ENCODE measurements at regions not wholly inside any gene's neighbourhood (a gene's known extent, or its start where the extent isn't known, plus 50 kb on each side); places are given as distances from the start of the nearest gene placed in this dataset.

DNA sequence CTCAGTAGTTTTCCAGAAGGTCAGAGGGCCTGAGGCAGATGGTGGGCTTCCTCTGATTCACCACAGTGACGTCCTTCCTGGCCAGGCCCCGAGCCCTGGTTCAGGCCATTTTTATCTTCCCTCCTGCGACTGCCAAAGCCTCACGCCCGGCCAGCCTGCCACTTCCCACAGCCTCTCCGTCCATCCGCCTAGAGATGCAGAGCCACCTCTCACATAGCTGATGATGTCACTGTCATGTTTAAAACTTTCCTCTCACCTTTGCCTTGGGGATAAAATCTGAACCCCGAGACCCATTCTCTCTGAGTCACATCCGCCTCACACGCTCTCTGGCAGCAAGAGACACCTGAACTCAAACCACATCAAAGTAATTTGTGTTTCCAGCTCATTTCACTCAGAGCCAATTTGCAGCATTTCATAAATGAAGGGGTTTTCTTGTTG, 175.3 kb downstream of the QDPR start:
- TF ChIP-seq, protein P1, sequence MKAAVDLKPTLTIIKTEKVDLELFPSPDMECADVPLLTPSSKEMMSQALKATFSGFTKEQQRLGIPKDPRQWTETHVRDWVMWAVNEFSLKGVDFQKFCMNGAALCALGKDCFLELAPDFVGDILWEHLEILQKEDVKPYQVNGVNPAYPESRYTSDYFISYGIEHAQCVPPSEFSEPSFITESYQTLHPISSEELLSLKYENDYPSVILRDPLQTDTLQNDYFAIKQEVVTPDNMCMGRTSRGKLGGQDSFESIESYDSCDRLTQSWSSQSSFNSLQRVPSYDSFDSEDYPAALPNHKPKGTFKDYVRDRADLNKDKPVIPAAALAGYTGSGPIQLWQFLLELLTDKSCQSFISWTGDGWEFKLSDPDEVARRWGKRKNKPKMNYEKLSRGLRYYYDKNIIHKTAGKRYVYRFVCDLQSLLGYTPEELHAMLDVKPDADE (IDR thresholded peaks at IDR 0.05) = no peak
- TF ChIP-seq CTCF (conservative IDR thresholded peaks at IDR 0.05; ENCODE audit: low read depth in 2 of 2) (no peak), NANOG (IDR thresholded peaks at IDR 0.05; ENCODE audit: borderline replicate concordance) (no peak)
- H3K36me3 Mint-ChIP-seq (ENCODE audit: low read depth) = no peaks in the 10 kb centered on the region
- H2AFZ ChIP-seq = no peak overlapping the region
- no peak overlapping the region for H3K27ac Mint-ChIP-seq
- no peaks in the 10 kb centered on the region for H4K20me1 ChIP-seq (replicated peaks; ENCODE audit: insufficient read depth)
- H3K4me3 Mint-ChIP-seq = no peak overlapping the region
- no peaks in the 10 kb centered on the region for H3K4me1 ChIP-seq (ENCODE audit: insufficient read depth)
- H3K4me2 ChIP-seq = no peak overlapping the region
- H3K36me3 ChIP-seq (ENCODE audit: insufficient read depth) = no peaks in the 10 kb centered on the region
- H3K27me3 Mint-ChIP-seq (ENCODE audit: insufficient read depth, low read depth, poor library complexity) = no peaks in the 10 kb centered on the region
- H3K4me3 ChIP-seq = no peak overlapping the region
- no peaks in the 10 kb centered on the region for H3K27me3 ChIP-seq (ENCODE audit: insufficient read depth)
- no peak overlapping the region for H3K27ac ChIP-seq (ENCODE audit: low read depth)
- H3K4me1 Mint-ChIP-seq = peaks cover 3% of the 10 kb centered on the region
- no peaks in the 10 kb centered on the region for H3K79me2 ChIP-seq (replicated peaks; ENCODE audit: insufficient read depth)
- DNase-seq (ENCODE audit: low spot score) (no peak), ATAC-seq (no peak)
- H3K9me2 ChIP-seq (ENCODE audit: insufficient read depth) = no peaks in the 10 kb centered on the region
- H3F3A ChIP-seq (replicated peaks; ENCODE audit: low read depth) = no peaks in the 10 kb centered on the region
- H3K9me3 Mint-ChIP-seq = no peaks in the 10 kb centered on the region

GRCh38 chr4:17336069-17336468, 175.8 kb downstream of the QDPR start:
- Histone ChIP-seq H3K79me2 (replicated peaks; ENCODE audit: insufficient read depth) (no peaks in the 10 kb centered on the region), H3K4me2 (no peak overlapping the region), H3F3A (replicated peaks; ENCODE audit: low read depth) (no peaks in the 10 kb centered on the region), H3K27me3 (ENCODE audit: insufficient read depth) (no peaks in the 10 kb centered on the region), H4K20me1 (replicated peaks; ENCODE audit: insufficient read depth) (no peaks in the 10 kb centered on the region), H3K9me2 (ENCODE audit: insufficient read depth) (no peaks in the 10 kb centered on the region), H3K4me1 (ENCODE audit: insufficient read depth) (no peaks in the 10 kb centered on the region), H3K36me3 (ENCODE audit: insufficient read depth) (no peaks in the 10 kb centered on the region), H3K4me3 (no peak overlapping the region), H2AFZ (peak overlapping the region; percentile 39; the same call in 1 of the 2 replicates), H3K27ac (ENCODE audit: low read depth) (no peak overlapping the region)
- Mint-ChIP-seq H3K36me3 (ENCODE audit: low read depth) (no peaks in the 10 kb centered on the region), H3K27ac (no peak overlapping the region), H3K4me1 (peaks cover 3% of the 10 kb centered on the region), H3K27me3 (ENCODE audit: insufficient read depth, low read depth, poor library complexity) (no peaks in the 10 kb centered on the region), H3K4me3 (no peak overlapping the region), H3K9me3 (no peaks in the 10 kb centered on the region)
- DNase-seq (ENCODE audit: low spot score) (no peak), ATAC-seq (no peak)
- TF ChIP-seq ZNF331 (CRISPR knock-in tag; IDR thresholded peaks at IDR 0.05; ENCODE audit: low read depth) (no peak), EZH2phosphoT487 (IDR thresholded peaks at IDR 0.05; ENCODE audit: unreplicated experiment) (no peak), JUNB (IDR thresholded peaks at IDR 0.05; ENCODE audit: unreplicated experiment) (no peak), CREB1 (CRISPR knock-in tag; IDR thresholded peaks at IDR 0.05; ENCODE audit: low read depth) (no peak), ZNF462 (CRISPR knock-in tag; IDR thresholded peaks at IDR 0.05) (no peak)
- TF ChIP-seq, protein P1 (IDR thresholded peaks at IDR 0.05) = no peak

All from GM23338 (cell line).